Esophagus squamous epithelium (tissue), 5 donors: ENCODE measurements at regions not wholly inside any gene's neighbourhood (a gene's known extent, or its start where the extent isn't known, plus 50 kb on each side); places are given as distances from the start of the nearest gene placed in this dataset.

Experiments used
- DNase-seq: peaks from one replicate; lab custom pipeline; 2025; lab: John Stamatoyannopoulos, UW
- H3K27ac ChIP-seq, 4 donors: fragments of 200-600 bp; sonication (generic); one replicate each; pipeline ENCODE4 v1.5.1; 2016 to 2019; ENCODE audit warnings: mild to moderate bottlenecking in 1 of 4
- H3K27me3 ChIP-seq, 4 donors: fragments of 200-600 bp; sonication (generic); 1 replicate in 3 of 4; 2 replicates in 1 of 4; pipeline versions ENCODE4 v1.5.1 to v1.6.0; 2017 to 2021; ENCODE audit warnings: antibody characterized with exemption in 1 of 4
- H3K36me3 ChIP-seq, 3 donors: fragments of 200-600 bp; sonication (generic); one replicate each; pipeline ENCODE4 v1.5.1; 2016 to 2019
- H3K4me1 ChIP-seq, 3 donors: fragments of 200-600 bp; sonication (generic); one replicate each; pipeline ENCODE4 v1.5.1; 2017 to 2019
- H3K4me3 ChIP-seq, 4 donors: fragments of 200-600 bp; sonication (generic); 1 replicate in 3 of 4; 2 replicates in 1 of 4; pipeline ENCODE4 v1.5.1; 2016 to 2019; ENCODE audit warnings: mild to moderate bottlenecking in 2 of 4, moderate library complexity in 1 of 4
- H3K9me3 ChIP-seq, 3 donors: fragments of 200-600 bp; sonication (generic); one replicate each; pipeline ENCODE4 v1.5.1; 2016 to 2019
- POLR2A ChIP-seq, 4 donors: fragments of 450-650 bp; IDR thresholded peaks; one replicate each; pipeline ENCODE4 v1.6.1; 2017; ENCODE audit warnings: antibody characterized with exemption in 4 of 4, mild to moderate bottlenecking in 4 of 4, moderate library complexity in 3 of 4
- WGBS, 2 donors: methylation state at CpG; one replicate each; pipeline ENCODE4 v1.1.5; 2018; 5-methylcytosine and 5-hydroxymethylcytosine counted together
- intact Hi-C: fragments of 100-400 bp; cut with DNase I; formaldehyde crosslinking; loops from one replicate; pipeline ENCODE4 v1.15.0; 2022
- TF ChIP-seq, protein P1 (sequence below), 6 experiments: fragments of 450-650 bp in 4 of 6; fragments of 200-600 bp in 2 of 6; sonication (generic) in 2 of 6; IDR thresholded peaks; one replicate each; pipeline ENCODE4 v1.5.1; 2016 to 2019; ENCODE audit warnings: antibody characterized with exemption in 6 of 6, mild to moderate bottlenecking in 4 of 6, moderate library complexity in 4 of 6
- donor health status: DM: yes; HTN: yes; CAD: no.

DNA sequence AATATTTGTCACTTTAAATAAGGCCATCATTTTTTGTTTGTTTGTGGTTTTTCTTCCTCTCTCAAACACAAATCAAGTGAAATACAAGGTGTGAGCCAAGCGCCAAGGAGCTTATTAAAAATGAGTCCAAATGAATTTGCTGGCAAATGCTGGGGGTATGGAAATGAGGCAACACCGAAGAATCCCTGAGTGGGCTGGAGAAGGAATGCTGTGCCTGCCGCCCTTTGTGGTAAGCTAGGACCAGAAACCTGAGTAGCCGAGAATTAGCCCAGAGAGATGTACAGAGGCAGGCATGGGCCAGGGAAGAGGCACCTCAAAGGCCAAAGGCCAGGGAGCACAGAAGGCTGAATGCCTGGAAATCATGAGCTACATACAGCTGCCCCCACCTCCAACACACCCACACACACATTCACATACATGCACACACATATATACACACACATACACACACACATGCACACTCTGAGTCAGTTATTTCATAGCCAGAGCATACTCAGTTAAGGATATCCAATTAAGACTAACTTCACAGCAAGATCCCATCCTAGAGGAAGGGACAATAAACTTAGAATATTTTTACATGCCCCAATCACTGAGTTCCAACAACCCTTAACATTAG is 266.1 kb upstream of the DYNLRB2 start:
- no peaks in the 10 kb centered on the region for H3K9me3 ChIP-seq
- no peak for DNase-seq
- no peak overlapping the region for H3K27ac ChIP-seq
- H3K4me3 ChIP-seq, result no peak overlapping the region
- WGBS, 2 donors, result 68 to 72% methylated on average over 4 of the region's 4 CpGs
- H3K4me1 ChIP-seq, result no peaks in the 10 kb centered on the region
- TF ChIP-seq, protein P1, sequence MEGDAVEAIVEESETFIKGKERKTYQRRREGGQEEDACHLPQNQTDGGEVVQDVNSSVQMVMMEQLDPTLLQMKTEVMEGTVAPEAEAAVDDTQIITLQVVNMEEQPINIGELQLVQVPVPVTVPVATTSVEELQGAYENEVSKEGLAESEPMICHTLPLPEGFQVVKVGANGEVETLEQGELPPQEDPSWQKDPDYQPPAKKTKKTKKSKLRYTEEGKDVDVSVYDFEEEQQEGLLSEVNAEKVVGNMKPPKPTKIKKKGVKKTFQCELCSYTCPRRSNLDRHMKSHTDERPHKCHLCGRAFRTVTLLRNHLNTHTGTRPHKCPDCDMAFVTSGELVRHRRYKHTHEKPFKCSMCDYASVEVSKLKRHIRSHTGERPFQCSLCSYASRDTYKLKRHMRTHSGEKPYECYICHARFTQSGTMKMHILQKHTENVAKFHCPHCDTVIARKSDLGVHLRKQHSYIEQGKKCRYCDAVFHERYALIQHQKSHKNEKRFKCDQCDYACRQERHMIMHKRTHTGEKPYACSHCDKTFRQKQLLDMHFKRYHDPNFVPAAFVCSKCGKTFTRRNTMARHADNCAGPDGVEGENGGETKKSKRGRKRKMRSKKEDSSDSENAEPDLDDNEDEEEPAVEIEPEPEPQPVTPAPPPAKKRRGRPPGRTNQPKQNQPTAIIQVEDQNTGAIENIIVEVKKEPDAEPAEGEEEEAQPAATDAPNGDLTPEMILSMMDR (IDR thresholded peaks at IDR 0.05), result no peak
- TF ChIP-seq POLR2A (IDR thresholded peaks at IDR 0.05), result no peak
- H3K27me3 ChIP-seq, result no peaks in the 10 kb centered on the region
- no peaks in the 10 kb centered on the region for H3K36me3 ChIP-seq
- intact Hi-C loops, result no loop called here

DNA sequence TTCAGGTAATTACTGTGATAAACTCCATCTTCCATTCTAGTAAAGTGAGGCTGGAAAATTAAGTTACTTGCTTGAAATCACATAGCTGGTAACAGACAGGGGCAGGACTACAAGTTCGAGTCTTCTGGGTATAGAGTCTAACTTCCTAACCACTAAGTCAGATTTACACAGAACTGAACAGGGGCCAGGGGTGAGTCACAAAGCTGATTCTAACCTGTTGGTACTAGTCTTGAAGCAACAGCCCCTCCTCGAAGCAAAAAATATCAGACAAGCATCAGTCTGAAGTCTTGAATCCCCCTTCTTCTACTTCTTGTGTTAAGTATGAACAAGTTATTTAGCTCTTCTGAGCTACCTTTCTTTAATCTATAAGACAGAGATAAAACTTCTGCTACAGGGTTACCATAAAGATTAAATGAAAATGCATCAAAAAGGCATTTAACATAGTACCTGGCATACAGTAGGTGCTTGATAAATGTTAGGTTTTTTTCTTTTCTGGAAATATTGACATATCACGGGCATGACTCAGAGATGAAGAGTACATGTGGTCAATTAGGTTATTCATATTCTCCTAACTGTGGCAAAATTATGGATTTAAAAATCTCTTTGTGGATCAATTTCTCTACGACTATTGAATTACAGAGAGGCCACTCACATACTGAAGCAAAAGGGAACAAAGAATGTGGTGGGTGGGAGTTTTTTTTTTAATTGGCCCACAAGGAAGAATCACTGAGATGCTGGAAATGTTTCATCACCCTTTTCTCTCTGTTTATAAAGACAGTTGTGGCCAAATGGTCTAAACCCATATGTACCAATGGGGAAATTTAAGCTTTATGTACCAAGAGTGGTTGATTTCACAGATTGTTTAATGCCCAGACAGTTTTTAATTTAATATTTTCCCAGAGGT is 266.9 kb upstream of the DYNLRB2 start:
- DNase-seq, result no peak
- no peaks in the 10 kb centered on the region for H3K4me1 ChIP-seq
- H3K27ac ChIP-seq, result no peak overlapping the region
- no peaks in the 10 kb centered on the region for H3K36me3 ChIP-seq
- H3K4me3 ChIP-seq, result no peak overlapping the region
- intact Hi-C loops, result no loop called here
- TF ChIP-seq, protein P1 (IDR thresholded peaks at IDR 0.05), result no peak
- no peak for TF ChIP-seq POLR2A (IDR thresholded peaks at IDR 0.05)
- H3K27me3 ChIP-seq, result no peaks in the 10 kb centered on the region
- no peaks in the 10 kb centered on the region for H3K9me3 ChIP-seq
- 42 to 51% methylated on average over 4 of the region's 4 CpGs for WGBS, 2 donors

DNA sequence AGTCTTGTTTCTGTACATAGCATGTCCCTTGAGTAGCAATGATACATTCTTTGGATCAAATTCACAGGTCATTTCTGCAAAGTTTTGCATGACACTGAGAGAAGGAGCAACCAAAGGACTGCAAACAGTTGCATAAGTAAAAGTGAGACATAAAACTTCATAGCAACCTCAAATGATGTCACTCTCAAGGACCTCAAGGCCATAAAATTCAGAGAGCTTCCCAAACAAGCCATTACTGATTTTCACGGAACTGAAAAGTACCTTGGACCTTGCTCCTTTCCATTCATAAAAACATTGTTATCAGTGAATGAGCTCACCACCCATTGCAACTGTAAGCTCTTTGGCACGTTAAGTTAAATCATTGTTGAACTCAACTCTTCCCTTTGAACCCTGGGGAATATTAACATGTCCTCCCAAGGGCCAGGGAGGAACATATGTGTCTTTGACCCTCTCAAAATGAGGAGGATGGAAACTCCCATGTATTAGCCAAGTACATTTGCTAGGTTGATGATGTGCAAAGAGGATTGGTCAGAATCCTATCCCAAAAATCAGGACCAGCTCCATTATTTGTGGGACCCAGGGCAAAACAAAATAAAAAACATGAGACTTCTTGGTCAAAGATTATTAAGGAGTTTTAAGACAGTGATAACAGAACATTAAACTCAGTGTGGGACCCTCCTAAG is 275.0 kb upstream of the DYNLRB2 start:
- no peak overlapping the region for H3K27ac ChIP-seq
- no peak for DNase-seq
- H3K36me3 ChIP-seq, result no peaks in the 10 kb centered on the region
- WGBS, 2 donors, result 76 to 94% methylated on average over 2 of the region's 2 CpGs
- H3K27me3 ChIP-seq, result peaks cover 0 to 4% (median 0%) of the 10 kb centered on the region in 4 donors
- intact Hi-C loops, result no loop called here
- TF ChIP-seq POLR2A (IDR thresholded peaks at IDR 0.05), result no peak
- no peak overlapping the region for H3K4me3 ChIP-seq
- H3K4me1 ChIP-seq, result no peaks in the 10 kb centered on the region
- no peaks in the 10 kb centered on the region for H3K9me3 ChIP-seq

DNA sequence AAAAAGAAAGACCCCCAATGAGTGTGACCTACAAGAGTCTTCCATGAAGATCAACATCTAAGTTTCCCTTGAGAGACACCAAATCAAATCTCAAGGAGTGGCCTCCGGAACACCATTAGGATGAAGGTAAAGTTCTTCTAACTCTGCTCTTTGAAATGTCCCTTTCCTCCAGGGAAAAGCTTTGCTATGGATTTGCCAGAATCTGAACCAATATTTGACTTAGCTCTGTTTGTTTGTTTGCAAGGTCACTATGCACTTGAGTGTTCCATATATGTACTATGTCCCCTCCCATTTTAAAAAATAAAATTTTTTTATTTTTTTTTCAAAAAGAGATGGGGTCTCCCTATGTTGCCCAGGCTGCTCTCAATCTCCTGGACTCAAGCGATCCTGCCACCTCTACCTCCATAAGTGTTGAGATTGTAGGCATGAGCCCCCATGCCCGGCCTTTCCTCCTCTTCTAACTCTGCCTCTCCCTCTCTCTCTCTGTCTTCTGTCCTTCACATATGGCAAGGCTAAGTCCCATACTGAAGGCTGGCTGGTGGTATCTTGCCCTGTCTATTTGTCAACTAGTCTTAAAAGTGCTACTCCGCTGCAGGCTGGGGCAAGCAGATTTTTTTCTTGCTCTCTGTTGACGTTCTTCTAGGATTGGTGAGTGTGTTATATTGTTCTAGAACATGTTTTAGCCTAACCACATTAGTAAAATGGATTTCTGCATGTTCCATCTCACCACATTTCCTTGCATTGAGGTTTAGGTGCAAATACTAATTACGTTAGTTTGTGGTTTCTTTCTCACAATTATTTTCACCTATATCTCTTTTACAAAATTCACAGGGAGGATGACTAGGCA is 276.7 kb upstream of the DYNLRB2 start:
- intact Hi-C loops, result no loop called here

More for the DNA sequence above, 276.7 kb upstream of the DYNLRB2 start:
- Histone ChIP-seq H3K9me3 (no peaks in the 10 kb centered on the region), H3K4me1 (no peaks in the 10 kb centered on the region), H3K27ac (no peak overlapping the region), H3K4me3 (no peak overlapping the region), H3K27me3 (peaks cover 0 to 4% (median 0%) of the 10 kb centered on the region in 4 donors), H3K36me3 (no peaks in the 10 kb centered on the region)
- 74 to 76% methylated on average over 6 of the region's 6 CpGs for WGBS, 2 donors
- no peak for TF ChIP-seq POLR2A (IDR thresholded peaks at IDR 0.05)
- TF ChIP-seq, protein P1 (IDR thresholded peaks at IDR 0.05), result no peak
- DNase-seq, result no peak
